ENCODE measurements at regions not wholly inside any gene's neighbourhood (a gene's known extent, or its start where the extent isn't known, plus 50 kb on each side); places are given as distances from the start of the nearest gene placed in this dataset.

DNA sequence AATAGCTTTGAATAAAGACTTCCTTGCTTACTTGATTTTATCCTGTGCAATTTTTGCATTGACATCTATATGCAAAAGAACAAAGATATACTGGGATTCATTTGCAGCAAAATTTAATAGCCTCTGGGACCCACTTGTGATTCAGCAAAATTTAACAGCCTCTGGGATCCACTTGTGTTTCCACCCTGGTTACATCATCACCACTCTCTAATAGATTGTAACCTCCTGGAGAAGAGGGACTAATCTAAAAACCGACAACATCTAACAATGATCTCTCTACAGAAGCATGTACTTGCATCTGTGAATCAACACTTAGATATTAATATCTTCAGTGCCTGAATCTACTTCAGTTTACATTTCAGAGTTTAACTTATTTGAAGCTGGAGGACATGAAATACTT, 202.0 kb upstream of the CPHXL start:
- Histone ChIP-seq H3K27me3 (replicated peaks; ENCODE audit: control insufficient read depth, insufficient read depth, low read length) (no peaks in the 10 kb centered on the region), H3K36me3 (ENCODE audit: control insufficient read depth, insufficient read depth, low read length) (no peaks in the 10 kb centered on the region), H3K4me3 (replicated peaks; ENCODE audit: low read depth, low read length) (no peak overlapping the region)
- no peak for DNase-seq (ENCODE audit: extremely low read depth, insufficient read length)
- TF ChIP-seq, protein P1, sequence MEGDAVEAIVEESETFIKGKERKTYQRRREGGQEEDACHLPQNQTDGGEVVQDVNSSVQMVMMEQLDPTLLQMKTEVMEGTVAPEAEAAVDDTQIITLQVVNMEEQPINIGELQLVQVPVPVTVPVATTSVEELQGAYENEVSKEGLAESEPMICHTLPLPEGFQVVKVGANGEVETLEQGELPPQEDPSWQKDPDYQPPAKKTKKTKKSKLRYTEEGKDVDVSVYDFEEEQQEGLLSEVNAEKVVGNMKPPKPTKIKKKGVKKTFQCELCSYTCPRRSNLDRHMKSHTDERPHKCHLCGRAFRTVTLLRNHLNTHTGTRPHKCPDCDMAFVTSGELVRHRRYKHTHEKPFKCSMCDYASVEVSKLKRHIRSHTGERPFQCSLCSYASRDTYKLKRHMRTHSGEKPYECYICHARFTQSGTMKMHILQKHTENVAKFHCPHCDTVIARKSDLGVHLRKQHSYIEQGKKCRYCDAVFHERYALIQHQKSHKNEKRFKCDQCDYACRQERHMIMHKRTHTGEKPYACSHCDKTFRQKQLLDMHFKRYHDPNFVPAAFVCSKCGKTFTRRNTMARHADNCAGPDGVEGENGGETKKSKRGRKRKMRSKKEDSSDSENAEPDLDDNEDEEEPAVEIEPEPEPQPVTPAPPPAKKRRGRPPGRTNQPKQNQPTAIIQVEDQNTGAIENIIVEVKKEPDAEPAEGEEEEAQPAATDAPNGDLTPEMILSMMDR (IDR thresholded peaks at IDR 0.05; ENCODE audit: insufficient read depth, low read length, poor library complexity, severe bottlenecking) = no peak

DNA sequence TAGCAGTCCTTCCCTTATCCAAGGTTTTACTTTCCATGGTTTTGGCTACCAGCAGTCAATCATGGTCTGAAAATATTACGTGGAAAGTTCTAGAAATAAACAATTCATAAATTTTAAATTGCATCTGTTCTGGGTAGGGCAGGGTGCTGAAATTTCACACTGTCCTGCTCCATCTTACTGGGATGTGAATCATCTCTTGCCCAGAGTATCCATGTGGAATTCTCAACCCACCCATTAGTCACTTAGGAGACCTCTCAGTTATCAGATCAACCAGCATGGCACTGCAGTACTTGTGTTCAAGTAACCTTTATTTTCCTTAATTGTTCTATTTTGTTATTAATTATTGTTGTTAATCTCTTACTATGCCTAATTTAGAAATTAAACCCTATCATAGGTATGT, 202.8 kb upstream of the CPHXL start:
- no peaks in the 10 kb centered on the region for H3K27me3 ChIP-seq (replicated peaks; ENCODE audit: control insufficient read depth, insufficient read depth, low read length)
- H3K36me3 ChIP-seq (ENCODE audit: control insufficient read depth, insufficient read depth, low read length) = no peaks in the 10 kb centered on the region
- TF ChIP-seq, protein P1 (IDR thresholded peaks at IDR 0.05; ENCODE audit: insufficient read depth, low read length, poor library complexity, severe bottlenecking) = no peak
- DNase-seq (ENCODE audit: extremely low read depth, insufficient read length) = no peak
- H3K4me3 ChIP-seq (replicated peaks; ENCODE audit: low read depth, low read length) = no peak overlapping the region

DNA sequence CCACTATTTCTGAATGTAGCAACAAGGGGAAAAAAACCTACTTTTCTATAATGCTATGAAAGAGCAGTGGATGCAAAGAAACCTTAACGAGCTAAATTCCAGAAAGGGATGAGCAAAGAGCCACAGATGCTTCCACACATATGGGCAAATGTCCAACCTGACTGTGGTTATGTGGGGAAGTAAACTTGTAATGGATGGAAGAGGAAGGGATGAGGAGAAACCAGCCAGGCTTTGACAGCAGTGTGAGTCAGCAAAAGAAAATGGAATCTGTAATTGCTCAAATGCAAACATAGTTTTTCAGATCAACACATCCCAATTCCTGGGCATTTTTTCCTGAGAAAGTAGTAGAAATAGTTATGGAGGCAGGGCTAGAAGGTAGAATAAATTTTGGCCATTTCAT, 204.8 kb upstream of the CPHXL start:
- Histone ChIP-seq H3K27me3 (replicated peaks; ENCODE audit: control insufficient read depth, insufficient read depth, low read length) (no peaks in the 10 kb centered on the region), H3K4me3 (replicated peaks; ENCODE audit: low read depth, low read length) (no peak overlapping the region), H3K36me3 (ENCODE audit: control insufficient read depth, insufficient read depth, low read length) (no peaks in the 10 kb centered on the region)
- DNase-seq (ENCODE audit: extremely low read depth, insufficient read length) = no peak
- TF ChIP-seq, protein P1 (IDR thresholded peaks at IDR 0.05; ENCODE audit: insufficient read depth, low read length, poor library complexity, severe bottlenecking) = no peak

DNA sequence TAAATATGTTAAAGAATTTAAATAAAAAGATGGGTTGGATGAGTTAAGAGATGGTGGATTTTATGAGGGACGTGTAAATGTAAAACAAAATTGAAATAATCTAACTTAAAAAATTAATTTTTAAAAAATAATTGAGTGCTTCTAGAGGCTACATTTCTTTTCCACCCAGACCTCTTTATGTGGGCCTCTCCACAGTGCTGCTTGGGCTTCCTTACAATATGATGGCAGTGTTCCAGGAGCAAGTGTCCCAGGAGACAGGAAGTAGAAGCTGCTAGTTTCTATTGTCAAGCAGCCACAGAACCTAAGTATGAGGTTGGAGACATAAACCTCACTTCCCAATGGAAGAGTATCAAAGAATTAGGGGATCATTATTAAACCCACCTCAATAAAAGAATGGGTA, 205.7 kb upstream of the CPHXL start:
- no peaks in the 10 kb centered on the region for H3K36me3 ChIP-seq (ENCODE audit: control insufficient read depth, insufficient read depth, low read length)
- H3K4me3 ChIP-seq (replicated peaks; ENCODE audit: low read depth, low read length) = no peak overlapping the region
- TF ChIP-seq, protein P1 (IDR thresholded peaks at IDR 0.05; ENCODE audit: insufficient read depth, low read length, poor library complexity, severe bottlenecking) = no peak
- no peak for DNase-seq (ENCODE audit: extremely low read depth, insufficient read length)
- no peaks in the 10 kb centered on the region for H3K27me3 ChIP-seq (replicated peaks; ENCODE audit: control insufficient read depth, insufficient read depth, low read length)

DNA sequence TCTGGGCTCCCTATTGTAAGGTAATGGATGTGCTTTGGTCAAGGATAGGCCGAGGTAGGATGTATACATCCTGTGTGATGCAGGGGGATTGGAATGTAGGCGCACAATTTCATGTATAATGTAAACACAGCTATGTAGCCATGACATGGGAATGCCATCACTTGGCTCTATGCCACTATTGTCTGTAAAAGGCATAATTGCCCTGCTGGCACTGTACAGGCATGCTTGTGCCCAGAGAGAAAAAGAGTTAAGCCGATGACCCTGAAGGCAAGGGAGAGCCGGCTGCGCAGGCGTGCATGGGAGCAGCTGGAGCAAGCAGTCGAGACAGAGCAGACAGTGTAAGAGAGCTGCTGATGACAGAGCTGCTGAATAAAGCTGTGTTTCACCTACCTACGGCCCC, 212.5 kb upstream of the CPHXL start:
- no peak for DNase-seq (ENCODE audit: extremely low read depth, insufficient read length)
- Histone ChIP-seq H3K36me3 (ENCODE audit: control insufficient read depth, insufficient read depth, low read length) (no peaks in the 10 kb centered on the region), H3K4me3 (replicated peaks; ENCODE audit: low read depth, low read length) (no peak overlapping the region), H3K27me3 (replicated peaks; ENCODE audit: control insufficient read depth, insufficient read depth, low read length) (no peaks in the 10 kb centered on the region)
- TF ChIP-seq, protein P1 (IDR thresholded peaks at IDR 0.05; ENCODE audit: insufficient read depth, low read length, poor library complexity, severe bottlenecking) = no peak

DNA sequence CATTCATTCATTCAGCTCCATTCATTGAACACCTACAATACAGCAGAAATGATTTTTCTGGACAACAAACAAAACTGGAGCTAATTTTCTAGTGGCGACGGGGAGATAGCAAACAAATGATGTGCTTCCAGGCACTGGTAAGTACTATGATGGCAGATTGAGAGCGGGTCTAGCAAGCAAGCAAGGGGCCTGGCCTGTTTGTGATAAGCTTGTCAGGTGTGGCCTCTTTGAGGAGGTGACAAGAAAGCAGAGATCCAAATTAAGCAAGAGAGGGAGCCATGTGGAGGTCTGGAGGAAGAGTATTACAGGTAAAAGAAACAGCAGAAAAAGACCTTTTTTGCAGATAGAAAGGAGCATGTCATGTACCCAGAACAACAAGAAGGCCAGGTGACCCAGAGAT, 216.1 kb upstream of the CPHXL start:
- Histone ChIP-seq H3K27me3 (replicated peaks; ENCODE audit: control insufficient read depth, insufficient read depth, low read length) (no peaks in the 10 kb centered on the region), H3K4me3 (replicated peaks; ENCODE audit: low read depth, low read length) (no peak overlapping the region), H3K36me3 (ENCODE audit: control insufficient read depth, insufficient read depth, low read length) (no peaks in the 10 kb centered on the region)
- TF ChIP-seq, protein P1 (IDR thresholded peaks at IDR 0.05; ENCODE audit: insufficient read depth, low read length, poor library complexity, severe bottlenecking) = no peak
- DNase-seq (ENCODE audit: extremely low read depth, insufficient read length) = no peak

Data from GM06990 (cell line).